ENCODE measurements at regions not wholly inside any gene's neighbourhood (a gene's known extent, or its start where the extent isn't known, plus 50 kb on each side); places are given as distances from the start of the nearest gene placed in this dataset.

DNA sequence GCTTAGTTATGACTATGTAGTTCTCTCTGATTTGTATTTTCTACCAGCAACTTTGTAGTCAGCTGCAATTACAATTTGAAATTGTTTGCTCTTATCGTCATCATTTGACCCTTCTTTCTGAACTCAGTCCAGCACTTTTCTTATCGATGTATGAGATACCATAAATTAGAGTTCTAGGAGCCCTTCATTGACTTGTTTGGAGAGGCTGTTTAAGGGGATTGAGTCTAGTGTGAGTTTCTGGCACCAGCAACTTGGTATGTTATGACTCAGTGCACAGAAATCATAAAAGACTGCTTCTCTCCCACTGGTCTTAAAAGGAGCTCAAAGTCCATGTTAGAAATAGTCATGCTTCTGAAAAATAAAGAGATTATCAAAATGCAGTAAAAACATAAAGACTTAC is 190.3 kb downstream of the TENT5A start:
- no peak overlapping the region for H3K4me3 ChIP-seq (replicated peaks; ENCODE audit: low read depth, low read length)
- H3K36me3 ChIP-seq (ENCODE audit: control insufficient read depth, insufficient read depth, low read length) = no peaks in the 10 kb centered on the region
- TF ChIP-seq, protein P1, sequence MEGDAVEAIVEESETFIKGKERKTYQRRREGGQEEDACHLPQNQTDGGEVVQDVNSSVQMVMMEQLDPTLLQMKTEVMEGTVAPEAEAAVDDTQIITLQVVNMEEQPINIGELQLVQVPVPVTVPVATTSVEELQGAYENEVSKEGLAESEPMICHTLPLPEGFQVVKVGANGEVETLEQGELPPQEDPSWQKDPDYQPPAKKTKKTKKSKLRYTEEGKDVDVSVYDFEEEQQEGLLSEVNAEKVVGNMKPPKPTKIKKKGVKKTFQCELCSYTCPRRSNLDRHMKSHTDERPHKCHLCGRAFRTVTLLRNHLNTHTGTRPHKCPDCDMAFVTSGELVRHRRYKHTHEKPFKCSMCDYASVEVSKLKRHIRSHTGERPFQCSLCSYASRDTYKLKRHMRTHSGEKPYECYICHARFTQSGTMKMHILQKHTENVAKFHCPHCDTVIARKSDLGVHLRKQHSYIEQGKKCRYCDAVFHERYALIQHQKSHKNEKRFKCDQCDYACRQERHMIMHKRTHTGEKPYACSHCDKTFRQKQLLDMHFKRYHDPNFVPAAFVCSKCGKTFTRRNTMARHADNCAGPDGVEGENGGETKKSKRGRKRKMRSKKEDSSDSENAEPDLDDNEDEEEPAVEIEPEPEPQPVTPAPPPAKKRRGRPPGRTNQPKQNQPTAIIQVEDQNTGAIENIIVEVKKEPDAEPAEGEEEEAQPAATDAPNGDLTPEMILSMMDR (IDR thresholded peaks at IDR 0.05; ENCODE audit: insufficient read depth, low read length, poor library complexity, severe bottlenecking) = no peak
- H3K27me3 ChIP-seq (replicated peaks; ENCODE audit: control insufficient read depth, insufficient read depth, low read length) = no peaks in the 10 kb centered on the region
- DNase-seq (ENCODE audit: extremely low read depth, insufficient read length) = no peak

DNA sequence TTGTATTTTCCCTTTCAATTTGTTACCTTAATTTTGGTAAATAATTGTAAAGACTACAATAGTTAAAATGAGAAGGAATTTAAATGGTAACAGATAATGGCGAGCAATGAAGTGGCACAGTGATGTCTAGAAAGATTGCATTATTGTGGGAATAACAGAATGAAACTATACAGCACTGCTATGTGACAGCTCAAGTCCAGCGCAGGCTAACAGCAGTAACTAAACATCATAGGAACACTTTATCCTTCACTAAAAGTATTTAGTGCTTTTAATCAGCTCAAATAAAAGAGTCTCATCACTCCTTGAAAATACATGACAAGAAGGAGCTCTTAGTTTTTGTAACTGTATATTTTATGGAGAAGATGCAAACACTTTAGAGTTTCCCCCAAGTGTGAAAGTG is 190.8 kb downstream of the TENT5A start:
- H3K36me3 ChIP-seq (ENCODE audit: control insufficient read depth, insufficient read depth, low read length) = no peaks in the 10 kb centered on the region

DNA sequence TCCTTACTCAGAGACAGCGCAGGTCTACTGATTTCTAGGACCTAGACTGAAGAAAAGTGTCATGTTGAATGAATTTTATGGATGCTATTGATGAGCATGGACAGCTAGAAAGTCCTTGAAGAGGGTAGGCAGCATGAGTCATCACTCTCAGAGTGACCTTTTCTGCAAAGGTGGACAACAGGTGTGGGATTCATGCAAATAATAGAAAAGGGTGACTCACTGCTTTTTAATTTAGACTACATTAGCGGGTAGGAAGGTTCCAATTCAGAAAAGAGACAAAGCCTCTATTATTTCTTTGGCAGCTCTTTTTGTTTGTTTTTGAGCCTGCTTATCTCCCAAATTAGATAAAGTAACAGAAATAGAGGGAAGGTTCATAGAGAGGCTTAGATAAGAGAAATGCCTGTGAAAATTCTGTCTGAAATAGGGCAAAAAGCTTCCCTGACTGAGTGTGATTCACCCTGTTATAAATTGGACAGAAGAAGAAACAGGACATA is 191.4 kb downstream of the TENT5A start:
- H3K4me3 ChIP-seq (replicated peaks; ENCODE audit: low read depth, low read length) = no peak overlapping the region
- no peak for DNase-seq (ENCODE audit: extremely low read depth, insufficient read length)
- no peaks in the 10 kb centered on the region for H3K27me3 ChIP-seq (replicated peaks; ENCODE audit: control insufficient read depth, insufficient read depth, low read length)
- H3K36me3 ChIP-seq (ENCODE audit: control insufficient read depth, insufficient read depth, low read length) = no peaks in the 10 kb centered on the region
- TF ChIP-seq, protein P1 (IDR thresholded peaks at IDR 0.05; ENCODE audit: insufficient read depth, low read length, poor library complexity, severe bottlenecking) = no peak

More for the DNA sequence above, 190.8 kb downstream of the TENT5A start:
- no peak for DNase-seq (ENCODE audit: extremely low read depth, insufficient read length)
- Histone ChIP-seq H3K4me3 (replicated peaks; ENCODE audit: low read depth, low read length) (no peak overlapping the region), H3K27me3 (replicated peaks; ENCODE audit: control insufficient read depth, insufficient read depth, low read length) (no peaks in the 10 kb centered on the region)
- TF ChIP-seq, protein P1 (IDR thresholded peaks at IDR 0.05; ENCODE audit: insufficient read depth, low read length, poor library complexity, severe bottlenecking) = no peak

DNA sequence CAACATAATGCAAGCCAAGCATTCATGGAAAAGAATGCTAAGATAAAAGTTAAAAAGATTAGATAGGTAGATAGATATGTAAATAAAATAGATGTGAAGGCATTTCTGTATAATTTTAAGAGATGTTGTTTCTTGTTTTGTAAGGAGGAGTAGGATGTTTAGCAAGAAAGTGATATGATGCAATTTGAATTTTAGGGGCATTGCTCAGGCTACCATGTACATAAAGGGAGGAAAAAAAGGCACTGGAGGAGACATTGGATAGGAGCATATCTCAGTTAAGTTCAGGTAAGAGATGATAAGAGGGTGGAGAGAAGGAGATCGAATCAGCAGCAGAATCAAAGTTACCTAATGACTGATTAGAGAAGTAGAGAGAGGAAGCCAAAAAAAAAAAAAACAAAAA is 194.7 kb downstream of the TENT5A start:
- Histone ChIP-seq H3K27me3 (replicated peaks; ENCODE audit: control insufficient read depth, insufficient read depth, low read length) (no peaks in the 10 kb centered on the region), H3K36me3 (ENCODE audit: control insufficient read depth, insufficient read depth, low read length) (no peaks in the 10 kb centered on the region), H3K4me3 (replicated peaks; ENCODE audit: low read depth, low read length) (no peak overlapping the region)
- TF ChIP-seq, protein P1 (IDR thresholded peaks at IDR 0.05; ENCODE audit: insufficient read depth, low read length, poor library complexity, severe bottlenecking) = no peak
- DNase-seq (ENCODE audit: extremely low read depth, insufficient read length) = no peak

DNA sequence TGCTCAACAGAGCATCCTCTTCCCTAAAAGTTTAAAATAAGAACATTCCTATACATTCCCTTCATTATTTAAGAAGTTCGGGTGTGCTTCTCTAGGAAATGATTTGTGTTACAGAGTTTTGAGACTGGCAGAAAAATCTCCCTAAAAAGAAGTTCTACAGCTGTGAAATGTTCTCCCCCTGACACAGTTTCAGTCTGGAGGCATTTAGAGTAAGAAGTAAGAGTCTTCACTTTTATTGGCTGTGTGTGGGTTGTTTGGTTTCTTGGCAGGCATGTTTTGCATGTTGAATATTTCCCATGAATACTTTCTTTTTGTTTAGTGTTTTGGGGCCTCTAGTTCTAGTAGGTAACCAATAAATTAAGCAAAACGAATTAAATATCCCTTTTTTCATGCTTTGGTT is 195.9 kb downstream of the TENT5A start:
- no peaks in the 10 kb centered on the region for H3K27me3 ChIP-seq (replicated peaks; ENCODE audit: control insufficient read depth, insufficient read depth, low read length)

More for the DNA sequence above, 195.9 kb downstream of the TENT5A start:
- no peak for DNase-seq (ENCODE audit: extremely low read depth, insufficient read length)
- Histone ChIP-seq H3K36me3 (ENCODE audit: control insufficient read depth, insufficient read depth, low read length) (no peaks in the 10 kb centered on the region), H3K4me3 (replicated peaks; ENCODE audit: low read depth, low read length) (no peak overlapping the region)
- TF ChIP-seq, protein P1 (IDR thresholded peaks at IDR 0.05; ENCODE audit: insufficient read depth, low read length, poor library complexity, severe bottlenecking) = no peak
